ENCODE measurements at regions not wholly inside any gene's neighbourhood (a gene's known extent, or its start where the extent isn't known, plus 50 kb on each side); places are given as distances from the start of the nearest gene placed in this dataset.

GRCh38 chr20:22383156-22383555 lies 201.2 kb downstream of the FOXA2 start:
- H3K9ac ChIP-seq (ENCODE audit: low read depth, low read length, poor library complexity, severe bottlenecking) = no peak overlapping the region
- no peak overlapping the region for H2AFZ ChIP-seq (ENCODE audit: low read length)
- no peaks in the 10 kb centered on the region for H3K9me3 ChIP-seq (ENCODE audit: insufficient read depth, low read depth, low read length)
- no peaks in the 10 kb centered on the region for H3F3A ChIP-seq (ENCODE audit: low read depth)
- no peak overlapping the region for H3K4me3 ChIP-seq (ENCODE audit: low read length, poor library complexity, severe bottlenecking)
- H3K27me3 ChIP-seq (ENCODE audit: insufficient read depth, low read length, poor library complexity, severe bottlenecking) = no peaks in the 10 kb centered on the region
- H3K4me1 ChIP-seq (ENCODE audit: insufficient read depth, low read length, poor library complexity, severe bottlenecking) = no peaks in the 10 kb centered on the region
- no peaks in the 10 kb centered on the region for H3K36me3 ChIP-seq (ENCODE audit: insufficient read depth, low read length)
- H4K20me1 ChIP-seq (ENCODE audit: insufficient read depth, low read length, poor library complexity, severe bottlenecking) = no peaks in the 10 kb centered on the region
- H3K79me2 ChIP-seq (ENCODE audit: insufficient read depth, low read length) = no peaks in the 10 kb centered on the region
- H3K9me2 ChIP-seq (replicated peaks; ENCODE audit: low read depth, low read length) = no peaks in the 10 kb centered on the region
- no peak for TF ChIP-seq EZH2phosphoT487 (IDR thresholded peaks at IDR 0.05; ENCODE audit: borderline replicate concordance)
- no peak for TF ChIP-seq CTCF (conservative IDR thresholded peaks at IDR 0.05; ENCODE audit: low read length)
- no peak overlapping the region for H3K4me2 ChIP-seq (ENCODE audit: low read depth, low read length, poor library complexity, severe bottlenecking)

- no peaks in the 10 kb centered on the region for H3K9me2 ChIP-seq (replicated peaks; ENCODE audit: low read depth, low read length)
- no peaks in the 10 kb centered on the region for H3K36me3 ChIP-seq (ENCODE audit: insufficient read depth, low read length)
- H2AFZ ChIP-seq (ENCODE audit: low read length) = no peak overlapping the region
- no peaks in the 10 kb centered on the region for H4K20me1 ChIP-seq (ENCODE audit: insufficient read depth, low read length, poor library complexity, severe bottlenecking)
- TF ChIP-seq EZH2phosphoT487 (IDR thresholded peaks at IDR 0.05; ENCODE audit: borderline replicate concordance) (no peak), CTCF (conservative IDR thresholded peaks at IDR 0.05; ENCODE audit: low read length) (no peak)
- no peaks in the 10 kb centered on the region for H3K79me2 ChIP-seq (ENCODE audit: insufficient read depth, low read length)
- H3K4me1 ChIP-seq (ENCODE audit: insufficient read depth, low read length, poor library complexity, severe bottlenecking) = no peaks in the 10 kb centered on the region
- no peak overlapping the region for H3K4me3 ChIP-seq (ENCODE audit: low read length, poor library complexity, severe bottlenecking)
- no peak overlapping the region for H3K4me2 ChIP-seq (ENCODE audit: low read depth, low read length, poor library complexity, severe bottlenecking)
- no peak overlapping the region for H3K9ac ChIP-seq (ENCODE audit: low read depth, low read length, poor library complexity, severe bottlenecking)
- no peaks in the 10 kb centered on the region for H3F3A ChIP-seq (ENCODE audit: low read depth)
- H3K27me3 ChIP-seq (ENCODE audit: insufficient read depth, low read length, poor library complexity, severe bottlenecking) = no peaks in the 10 kb centered on the region
- no peaks in the 10 kb centered on the region for H3K9me3 ChIP-seq (ENCODE audit: insufficient read depth, low read depth, low read length)
Observed at GRCh38 chr20:22382742-22383141, 201.6 kb downstream of the FOXA2 start.

- H3K79me2 ChIP-seq (ENCODE audit: insufficient read depth, low read length) = no peaks in the 10 kb centered on the region
- no peak for TF ChIP-seq CTCF (conservative IDR thresholded peaks at IDR 0.05; ENCODE audit: low read length)
- no peak for TF ChIP-seq EZH2phosphoT487 (IDR thresholded peaks at IDR 0.05; ENCODE audit: borderline replicate concordance)
Observed at GRCh38 chr20:22381812-22382416, 202.5 kb downstream of the FOXA2 start.

More at GRCh38 chr20:22381812-22382416, 202.5 kb downstream of the FOXA2 start:
- H3K4me2 ChIP-seq (ENCODE audit: low read depth, low read length, poor library complexity, severe bottlenecking) = no peak overlapping the region
- H3F3A ChIP-seq (ENCODE audit: low read depth) = no peaks in the 10 kb centered on the region
- no peaks in the 10 kb centered on the region for H3K36me3 ChIP-seq (ENCODE audit: insufficient read depth, low read length)
- H3K9ac ChIP-seq (ENCODE audit: low read depth, low read length, poor library complexity, severe bottlenecking) = no peak overlapping the region
- no peaks in the 10 kb centered on the region for H3K27me3 ChIP-seq (ENCODE audit: insufficient read depth, low read length, poor library complexity, severe bottlenecking)
- no peaks in the 10 kb centered on the region for H4K20me1 ChIP-seq (ENCODE audit: insufficient read depth, low read length, poor library complexity, severe bottlenecking)
- H3K4me1 ChIP-seq (ENCODE audit: insufficient read depth, low read length, poor library complexity, severe bottlenecking) = no peaks in the 10 kb centered on the region
- H2AFZ ChIP-seq (ENCODE audit: low read length) = no peak overlapping the region
- no peaks in the 10 kb centered on the region for H3K9me3 ChIP-seq (ENCODE audit: insufficient read depth, low read depth, low read length)
- H3K4me3 ChIP-seq (ENCODE audit: low read length, poor library complexity, severe bottlenecking) = no peak overlapping the region
- no peaks in the 10 kb centered on the region for H3K9me2 ChIP-seq (replicated peaks; ENCODE audit: low read depth, low read length)

Measured in Loucy (cell line).